ENCODE measurements at regions not wholly inside any gene's neighbourhood (a gene's known extent, or its start where the extent isn't known, plus 50 kb on each side); places are given as distances from the start of the nearest gene placed in this dataset.

DNA sequence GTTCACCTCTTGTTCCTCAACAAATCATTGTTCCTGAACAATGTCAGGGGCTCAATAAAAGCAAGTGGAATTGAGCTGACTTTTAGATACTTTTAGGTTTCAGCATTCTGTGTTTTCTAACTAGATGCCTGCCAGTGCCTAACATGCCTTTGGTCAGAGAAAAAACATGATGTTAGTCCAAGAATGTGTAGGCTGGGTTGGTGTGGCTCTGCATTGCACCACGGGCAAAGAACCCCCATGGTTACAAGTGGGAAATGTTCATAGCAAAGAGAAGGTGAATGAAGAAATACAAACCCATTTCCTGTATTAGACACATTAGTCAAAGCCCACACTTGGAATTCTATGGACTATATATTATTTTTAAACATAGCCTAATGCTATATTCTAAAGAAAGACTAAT, 193.3 kb downstream of the TMEM200A start (continued):
- TF ChIP-seq MBD2 (IDR thresholded peaks at IDR 0.05; ENCODE audit: borderline replicate concordance, low read depth): no peak
- no peak for TF ChIP-seq PHF21A (IDR thresholded peaks at IDR 0.05; ENCODE audit: borderline replicate concordance, low read depth)

DNA sequence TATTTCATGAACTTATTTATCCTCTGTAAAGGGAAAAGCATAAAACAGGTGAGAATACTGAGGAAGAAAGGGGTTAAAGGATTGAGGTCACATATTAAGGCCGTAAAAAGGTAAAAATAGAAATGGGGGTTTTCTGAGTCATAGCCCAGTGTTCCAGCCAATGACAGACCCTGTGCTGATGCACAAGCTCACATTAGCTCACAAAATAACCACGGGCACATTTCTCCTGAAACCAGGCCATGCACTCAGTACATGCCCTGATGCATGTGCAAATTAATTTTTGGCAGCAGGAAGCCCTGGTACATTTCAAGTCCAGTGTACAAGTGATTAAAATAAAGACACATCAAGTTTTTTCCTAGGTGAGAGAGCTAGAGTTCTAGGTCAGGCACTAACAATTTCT, 194.4 kb downstream of the TMEM200A start:
- Histone ChIP-seq H3K9me3 (replicated peaks; ENCODE audit: control insufficient read depth, insufficient read depth, low read depth, low read length) (no peaks in the 10 kb centered on the region), H2AFZ (ENCODE audit: low read depth, low read length) (no peak overlapping the region), H4K20me1 (replicated peaks; ENCODE audit: control insufficient read depth, insufficient read depth, low read length) (no peaks in the 10 kb centered on the region), H3K27me3 (ENCODE audit: control insufficient read depth in 2 of 2, insufficient read depth in 2 of 2, low read length in 2 of 2) (no peaks in the 10 kb centered on the region), H3K4me1 (replicated peaks in 1 of 2; ENCODE audit: control insufficient read depth in 2 of 2, insufficient read depth in 2 of 2, low read length in 2 of 2) (no peaks in the 10 kb centered on the region), H3K4me2 (ENCODE audit: insufficient read depth, low read length) (no peak overlapping the region), H3K4me3 (no peak overlapping the region), H3K9ac (ENCODE audit: insufficient read depth in 1 of 2, low read depth in 2 of 2, low read length in 2 of 2) (no peak overlapping the region), H3K79me2 (ENCODE audit: control insufficient read depth, insufficient read depth, low read length) (no peaks in the 10 kb centered on the region), H3K9me1 (ENCODE audit: control insufficient read depth, insufficient read depth, low read length) (no peaks in the 10 kb centered on the region), H3K36me3 (ENCODE audit: control insufficient read depth, insufficient read depth, low read length) (no peaks in the 10 kb centered on the region), H3K27ac (ENCODE audit: extremely low read depth, low read depth, low read length) (no peak overlapping the region)
- BruUV-seq (replicated peaks): no TSS peak
- intact Hi-C loops (cut with micrococcal nuclease): no loop called here
- WGBS (ENCODE audit: insufficient coverage, low coverage, missing lambda C conversion rate): 6% methylated on average over 2 of the region's 2 CpGs
- DNase-seq (ENCODE audit: extremely low read depth in 1 of 4, low spot score in 3 of 4) (no peak), FAIRE-seq (no peak), ATAC-seq (no peak)
- in situ Hi-C loops (cut with MboI): no loop called here
- POLR2A ChIA-PET: no interaction called here
- CTCF ChIA-PET (ENCODE audit: low intra/inter-chr PET ratio): no interaction called here
- TF ChIP-seq HMGN3 (IDR thresholded peaks at IDR 0.05; ENCODE audit: borderline replicate concordance, extremely low read depth, insufficient read length, low read depth, low read length) (no peak), CREM (IDR thresholded peaks at IDR 0.05; ENCODE audit: low read depth) (no peak), CCAR2 (IDR thresholded peaks at IDR 0.05; ENCODE audit: low read depth, low read length) (no peak), BDP1 (IDR thresholded peaks at IDR 0.05; ENCODE audit: insufficient read depth, insufficient read length) (no peak), ZNF184 (CRISPR knock-in tag; IDR thresholded peaks at IDR 0.05) (no peak), LCOR (CRISPR knock-in tag; IDR thresholded peaks at IDR 0.05) (no peak), SIN3A (IDR thresholded peaks at IDR 0.05; ENCODE audit: borderline replicate concordance in 2 of 2, control insufficient read depth in 1 of 2, low read depth in 2 of 2, low read length in 2 of 2) (no peak), BCL6 (CRISPR knock-in tag; IDR thresholded peaks at IDR 0.05) (no peak), KDM5B (IDR thresholded peaks at IDR 0.05; ENCODE audit: insufficient replicate concordance, low read depth, low read length) (no peak), CBX8 (IDR thresholded peaks at IDR 0.05; ENCODE audit: borderline replicate concordance, extremely low read depth, low read depth, low read length, poor library complexity, severe bottlenecking) (no peak), ZNF79 (CRISPR knock-in tag; IDR thresholded peaks at IDR 0.05; ENCODE audit: low read depth) (no peak), LEF1 (IDR thresholded peaks at IDR 0.05) (no peak), MXI1 (IDR thresholded peaks at IDR 0.05; ENCODE audit: low read depth, low read length) (no peak), ZNF57 (CRISPR knock-in tag; IDR thresholded peaks at IDR 0.05) (no peak), ZNF384 (IDR thresholded peaks at IDR 0.05; ENCODE audit: low read depth, low read length) (no peak)
- TF ChIP-seq, protein P1, sequence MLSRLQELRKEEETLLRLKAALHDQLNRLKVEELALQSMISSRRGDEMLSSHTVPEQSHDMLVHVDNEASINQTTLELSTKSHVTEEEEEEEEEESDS (CRISPR knock-in tag; IDR thresholded peaks at IDR 0.05): no peak
- TF ChIP-seq, protein P2, sequence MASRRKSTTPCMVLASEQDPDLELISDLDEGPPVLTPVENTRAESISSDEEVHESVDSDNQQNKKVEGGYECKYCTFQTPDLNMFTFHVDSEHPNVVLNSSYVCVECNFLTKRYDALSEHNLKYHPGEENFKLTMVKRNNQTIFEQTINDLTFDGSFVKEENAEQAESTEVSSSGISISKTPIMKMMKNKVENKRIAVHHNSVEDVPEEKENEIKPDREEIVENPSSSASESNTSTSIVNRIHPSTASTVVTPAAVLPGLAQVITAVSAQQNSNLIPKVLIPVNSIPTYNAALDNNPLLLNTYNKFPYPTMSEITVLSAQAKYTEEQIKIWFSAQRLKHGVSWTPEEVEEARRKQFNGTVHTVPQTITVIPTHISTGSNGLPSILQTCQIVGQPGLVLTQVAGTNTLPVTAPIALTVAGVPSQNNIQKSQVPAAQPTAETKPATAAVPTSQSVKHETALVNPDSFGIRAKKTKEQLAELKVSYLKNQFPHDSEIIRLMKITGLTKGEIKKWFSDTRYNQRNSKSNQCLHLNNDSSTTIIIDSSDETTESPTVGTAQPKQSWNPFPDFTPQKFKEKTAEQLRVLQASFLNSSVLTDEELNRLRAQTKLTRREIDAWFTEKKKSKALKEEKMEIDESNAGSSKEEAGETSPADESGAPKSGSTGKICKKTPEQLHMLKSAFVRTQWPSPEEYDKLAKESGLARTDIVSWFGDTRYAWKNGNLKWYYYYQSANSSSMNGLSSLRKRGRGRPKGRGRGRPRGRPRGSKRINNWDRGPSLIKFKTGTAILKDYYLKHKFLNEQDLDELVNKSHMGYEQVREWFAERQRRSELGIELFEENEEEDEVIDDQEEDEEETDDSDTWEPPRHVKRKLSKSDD (conservative IDR thresholded peaks at IDR 0.05; ENCODE audit: low read length): no peak
- TF ChIP-seq, protein P3, sequence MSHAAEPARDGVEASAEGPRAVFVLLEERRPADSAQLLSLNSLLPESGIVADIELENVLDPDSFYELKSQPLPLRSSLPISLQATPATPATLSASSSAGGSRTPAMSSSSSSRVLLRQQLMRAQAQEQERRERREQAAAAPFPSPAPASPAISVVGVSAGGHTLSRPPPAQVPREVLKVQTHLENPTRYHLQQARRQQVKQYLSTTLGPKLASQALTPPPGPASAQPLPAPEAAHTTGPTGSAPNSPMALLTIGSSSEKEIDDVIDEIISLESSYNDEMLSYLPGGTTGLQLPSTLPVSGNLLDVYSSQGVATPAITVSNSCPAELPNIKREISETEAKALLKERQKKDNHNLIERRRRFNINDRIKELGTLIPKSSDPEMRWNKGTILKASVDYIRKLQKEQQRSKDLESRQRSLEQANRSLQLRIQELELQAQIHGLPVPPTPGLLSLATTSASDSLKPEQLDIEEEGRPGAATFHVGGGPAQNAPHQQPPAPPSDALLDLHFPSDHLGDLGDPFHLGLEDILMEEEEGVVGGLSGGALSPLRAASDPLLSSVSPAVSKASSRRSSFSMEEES (CRISPR knock-in tag; IDR thresholded peaks at IDR 0.05): no peak
